SK-N-SH (cell line): ENCODE measurements at regions not wholly inside any gene's neighbourhood (a gene's known extent, or its start where the extent isn't known, plus 50 kb on each side); places are given as distances from the start of the nearest gene placed in this dataset.

Source experiments
- CTCF ChIA-PET: fragments of 300-600, 350-600 bp; formaldehyde crosslinking; extraction: SDS; loops from one replicate; lab custom pipeline; 2021; lab: Yijun Ruan, JAX
- POLR2A ChIA-PET: fragments of 350-600 bp; sonication (Branson Sonifier 250); formaldehyde crosslinking; extraction: SDS; loops from one replicate; lab custom pipeline; 2020; ENCODE audit warnings: antibody characterized with exemption, inconsistent platforms; lab: Yijun Ruan, JAX
- DNase-seq: peaks from one replicate; pipeline ENCODE4 v3.0.0; 2012
- H2AFZ ChIP-seq: fragments of 200-600 bp; sonication (generic); 2 replicates; pipeline ENCODE4 v1.8.1; 2016; ENCODE audit warnings: antibody characterized with exemption, mild to moderate bottlenecking, low read depth
- H3F3A ChIP-seq: fragments of 200-600 bp; sonication (generic); replicated peaks from 2 replicates; pipeline ENCODE3; 2016; ENCODE audit warnings: antibody characterized with exemption, mild to moderate bottlenecking; ENCODE audit not compliant: insufficient read depth
- H3K27ac ChIP-seq, 2 experiments: fragments of 200-500 bp in 1 of 2; fragments of 200-600 bp in 1 of 2; sonication (Bioruptor generic) in 1 of 2; sonication (generic), shearing (Covaris generic) in 1 of 2; 2 replicates each; pipeline versions ENCODE4 v1.5.1 to v1.6.1; 2014 to 2016; ENCODE audit warnings: low read depth in 2 of 2, inconsistent platforms in 1 of 2, low read length in 1 of 2, mild to moderate bottlenecking in 1 of 2, mixed read lengths in 1 of 2
- H3K27me3 ChIP-seq: fragments of 200-600 bp; sonication (generic), shearing (Covaris generic); 2 replicates; pipeline ENCODE4 v1.6.1; 2016; ENCODE audit warnings: mixed run types; ENCODE audit not compliant: insufficient read depth
- H3K36me3 ChIP-seq, 2 experiments: fragments of 200-500 bp in 1 of 2; fragments of 200-600 bp in 1 of 2; sonication (Bioruptor generic) in 1 of 2; sonication (generic) in 1 of 2; replicated peaks in 1 of 2; 2 replicates each; pipeline versions ENCODE3 to v1.5.1; 2014 to 2016; ENCODE audit warnings: low read length in 1 of 2, mild to moderate bottlenecking in 1 of 2; ENCODE audit not compliant: insufficient read depth in 2 of 2, control insufficient read depth in 1 of 2
- H3K4me1 ChIP-seq, 2 experiments: fragments of 200-500 bp in 1 of 2; fragments of 200-600 bp in 1 of 2; sonication (Bioruptor generic) in 1 of 2; sonication (generic), shearing (Covaris generic) in 1 of 2; 2 replicates each; pipeline versions ENCODE4 v1.5.1 to v1.6.1; 2014 to 2016; ENCODE audit warnings: low read depth in 1 of 2, low read length in 1 of 2, mixed run types in 1 of 2; ENCODE audit not compliant: insufficient read depth in 2 of 2, control insufficient read depth in 1 of 2
- H3K4me2 ChIP-seq: fragments of 200-600 bp; sonication (generic), shearing (Covaris generic); 2 replicates; pipeline ENCODE4 v1.6.1; 2017; ENCODE audit warnings: mixed run types
- H3K4me3 ChIP-seq, 2 experiments: fragments of 200-500 bp in 1 of 2; fragments of 200-600 bp in 1 of 2; sonication (Bioruptor generic) in 1 of 2; sonication (generic), shearing (Covaris generic) in 1 of 2; 2 replicates each; pipeline versions ENCODE4 v1.5.1 to v1.8.1; 2014 to 2016; ENCODE audit warnings: low read depth in 2 of 2, inconsistent platforms in 1 of 2, low read length in 1 of 2, mild to moderate bottlenecking in 1 of 2, mixed read lengths in 1 of 2, moderate library complexity in 1 of 2
- H3K79me2 ChIP-seq: fragments of 200-600 bp; sonication (generic); 2 replicates; pipeline ENCODE4 v1.8.1; 2017; ENCODE audit warnings: mild to moderate bottlenecking; ENCODE audit not compliant: insufficient read depth
- H3K9ac ChIP-seq: fragments of 200-600 bp; sonication (generic); 2 replicates; pipeline ENCODE4 v1.6.1; 2017; ENCODE audit warnings: mixed run types
- H3K9me2 ChIP-seq: fragments of 200-600 bp; sonication (generic); 2 replicates; pipeline ENCODE4 v1.6.1; 2017; ENCODE audit warnings: mixed run types
- H3K9me3 ChIP-seq: fragments of 200-600 bp; sonication (generic); 2 replicates; pipeline ENCODE4 v1.6.1; 2017; ENCODE audit warnings: mixed run types, mild to moderate bottlenecking, moderate library complexity
- H4K20me1 ChIP-seq: fragments of 200-600 bp; sonication (generic); 2 replicates; pipeline ENCODE4 v1.6.1; 2017; ENCODE audit warnings: mild to moderate bottlenecking, mixed run types; ENCODE audit not compliant: insufficient read depth
- CHD2 ChIP-seq: fragments of 150-350 bp; IDR thresholded peaks from 2 replicates; pipeline ENCODE4 v1.6.1; 2018; ENCODE audit warnings: low read length; ENCODE audit not compliant: partially characterized antibody
- EP300 ChIP-seq, 2 experiments: IDR thresholded peaks; 2 replicates each; pipeline versions ENCODE4 v1.4.0 to v1.6.1; 2012; ENCODE audit warnings: borderline replicate concordance in 1 of 2, low read depth in 1 of 2, low read length in 1 of 2
- EZH2phosphoT487 ChIP-seq: fragments of 200-600 bp; sonication (generic); IDR thresholded peaks from 2 replicates; pipeline ENCODE4 v1.6.1; 2017; ENCODE audit warnings: low read depth, mixed run types, mild to moderate bottlenecking, antibody characterized with exemption, moderate library complexity, borderline replicate concordance
- FOSL2 ChIP-seq: IDR thresholded peaks from 2 replicates; pipeline ENCODE4 v1.4.0; 2012; ENCODE audit warnings: low read depth, mild to moderate bottlenecking, moderate library complexity, borderline replicate concordance
- GATA2 ChIP-seq: sonication (generic); formaldehyde crosslinking; IDR thresholded peaks from 2 replicates; pipeline ENCODE4 v1.5.0; 2020; ENCODE audit warnings: mild to moderate bottlenecking, missing genetic modification reagents
- IRF3 ChIP-seq: fragments of 150-350 bp; IDR thresholded peaks from 2 replicates; pipeline ENCODE4 v1.6.1; 2016; ENCODE audit warnings: mild to moderate bottlenecking, low read depth, low read length
- MAX ChIP-seq: IDR thresholded peaks from 2 replicates; pipeline ENCODE4 v1.4.0; 2012; ENCODE audit warnings: low read depth
- MXI1 ChIP-seq: IDR thresholded peaks from 2 replicates; pipeline ENCODE4 v1.6.1; 2012; ENCODE audit warnings: mild to moderate bottlenecking, low read depth, low read length, improper control_type of control experiment
- NFIC ChIP-seq: IDR thresholded peaks from 2 replicates; pipeline ENCODE4 v1.4.0; 2012; ENCODE audit warnings: borderline replicate concordance
- NRF1 ChIP-seq: IDR thresholded peaks from 2 replicates; pipeline ENCODE4 v1.6.1; 2012; ENCODE audit warnings: low read depth, mild to moderate bottlenecking, low read length
- RAD21 ChIP-seq: IDR thresholded peaks from 2 replicates; pipeline ENCODE4 v1.6.1; 2012; ENCODE audit warnings: mild to moderate bottlenecking, low read length
- RCOR1 ChIP-seq: fragments of 150-350 bp; IDR thresholded peaks from 2 replicates; pipeline ENCODE4 v1.6.1; 2017; ENCODE audit warnings: antibody characterized with exemption, low read length
- SIN3A ChIP-seq: IDR thresholded peaks from 2 replicates; pipeline ENCODE4 v1.6.1; 2012; ENCODE audit warnings: low read depth, mild to moderate bottlenecking, low read length, moderate library complexity, borderline replicate concordance
- TAF1 ChIP-seq: IDR thresholded peaks from 2 replicates; pipeline ENCODE4 v1.6.1; 2012; ENCODE audit warnings: low read depth, mild to moderate bottlenecking, low read length, moderate library complexity, borderline replicate concordance
- TCF12 ChIP-seq: IDR thresholded peaks from 2 replicates; pipeline ENCODE4 v1.4.0; 2012
- TEAD4 ChIP-seq: IDR thresholded peaks from 2 replicates; pipeline ENCODE4 v1.4.0; 2012; ENCODE audit warnings: mild to moderate bottlenecking, borderline replicate concordance; ENCODE audit not compliant: insufficient read depth
- USF1 ChIP-seq: IDR thresholded peaks from 2 replicates; pipeline ENCODE4 v1.4.0; 2012; ENCODE audit warnings: low read depth, borderline replicate concordance
- YY1 ChIP-seq: IDR thresholded peaks from 2 replicates; pipeline ENCODE4 v1.4.0; 2012; ENCODE audit warnings: low read depth, mild to moderate bottlenecking
- ZBTB33 ChIP-seq: IDR thresholded peaks from 2 replicates; pipeline ENCODE4 v1.4.0; 2012; ENCODE audit warnings: low read depth, borderline replicate concordance
- WGBS: methylation state at CpG from one replicate; pipeline ENCODE4 v1.1.6; 2017; ENCODE audit warnings: low lambda C conversion rate; 5-methylcytosine and 5-hydroxymethylcytosine counted together
- TF ChIP-seq, protein P1 (sequence below): fragments of 150-350 bp; IDR thresholded peaks from 2 replicates; pipeline ENCODE4 v1.6.1; 2017; ENCODE audit warnings: antibody characterized with exemption, low read length, low read depth, borderline replicate concordance

DNA sequence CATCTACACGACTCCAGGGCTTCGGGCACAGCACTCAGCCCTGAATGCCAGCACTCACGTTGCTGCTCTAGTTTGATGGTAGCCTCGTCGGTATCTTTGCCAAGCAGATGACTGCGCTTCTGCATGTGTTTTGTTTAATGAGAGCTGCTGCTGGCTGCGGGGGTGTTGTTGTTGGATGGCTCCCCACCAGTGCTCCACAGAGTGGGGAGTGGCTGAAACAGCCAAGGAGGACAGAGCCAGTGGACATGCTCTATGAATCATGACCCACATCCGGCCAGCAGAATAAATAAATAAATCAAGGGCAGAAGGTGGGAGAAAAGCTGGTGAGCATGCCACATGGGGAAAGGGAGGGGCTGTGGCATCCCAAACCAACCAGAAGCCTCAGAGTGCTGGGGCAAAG, 131.2 kb upstream of the SOX11 start:
- peak; percentile 32 for DNase-seq
- TF ChIP-seq TEAD4: no peak
- TF ChIP-seq IRF3: no peak
- TF ChIP-seq RAD21: no peak
- TF ChIP-seq MXI1: no peak; the same call in 1 of the 2 replicates
- TF ChIP-seq NRF1: no peak
- TF ChIP-seq EP300 (IDR thresholded peaks at IDR 0.05; ENCODE audit: borderline replicate concordance in 1 of 2, low read depth in 1 of 2, low read length in 1 of 2): no peak
- TF ChIP-seq GATA2 (CRISPR knock-in tag): no peak
- TF ChIP-seq EZH2phosphoT487: no peak
- no peak for TF ChIP-seq FOSL2
- no peak for TF ChIP-seq NFIC
- TF ChIP-seq, all 33 proteins: peak for 0
- Histone ChIP-seq H3K4me2 (no peak overlapping the region), H3K36me3 (no peaks in the 10 kb centered on the region), H4K20me1 (no peaks in the 10 kb centered on the region), H2AFZ (no peak overlapping the region), H3K9ac (no peak overlapping the region), H3K79me2 (no peaks in the 10 kb centered on the region), H3K27me3 (no peaks in the 10 kb centered on the region), H3K9me3 (no peaks in the 10 kb centered on the region), H3K27ac (no peak overlapping the region), H3K4me1 (peaks cover 0 to 9% of the 10 kb centered on the region in 2 experiments; a peak in 1 of 4 replicates), H3K9me2 (no peaks in the 10 kb centered on the region), H3K4me3 (no peak overlapping the region), H3F3A (no peaks in the 10 kb centered on the region)
- 25% methylated on average over 8 of the region's 8 CpGs for WGBS
- ChIA-PET CTCF (interaction anchor here (0.7 kb wide), 1 partner anchor 22 kb away, joined by 3 read pairs; no protein-coding TSS in a partner anchor), POLR2A (no interaction called here)

GRCh38 chr2:5562426-5562825, 129.8 kb upstream of the SOX11 start:
- Histone ChIP-seq H3F3A (no peaks in the 10 kb centered on the region), H3K9ac (no peak overlapping the region), H3K27me3 (no peaks in the 10 kb centered on the region), H3K36me3 (no peaks in the 10 kb centered on the region), H3K79me2 (no peaks in the 10 kb centered on the region), H4K20me1 (no peaks in the 10 kb centered on the region), H3K9me3 (no peaks in the 10 kb centered on the region), H3K9me2 (no peaks in the 10 kb centered on the region), H3K4me3 (no peak overlapping the region), H3K4me1 (peaks cover 0 to 9% of the 10 kb centered on the region in 2 experiments; a peak in 1 of 4 replicates), H3K27ac (no peak overlapping the region), H2AFZ (no peak overlapping the region), H3K4me2 (no peak overlapping the region)
- CTCF ChIA-PET: no interaction called here
- WGBS: 72% methylated on average over 13 of the region's 13 CpGs
- no peak for DNase-seq
- POLR2A ChIA-PET: no interaction called here
- TF ChIP-seq NFIC (no peak), USF1 (no peak), ZBTB33 (no peak), TAF1 (no peak), TEAD4 (no peak), EZH2phosphoT487 (no peak), TCF12 (no peak), YY1 (no peak), MXI1 (no peak), MAX (no peak), CHD2 (no peak), RCOR1 (no peak), IRF3 (no peak), SIN3A (no peak)
- TF ChIP-seq, protein P1, sequence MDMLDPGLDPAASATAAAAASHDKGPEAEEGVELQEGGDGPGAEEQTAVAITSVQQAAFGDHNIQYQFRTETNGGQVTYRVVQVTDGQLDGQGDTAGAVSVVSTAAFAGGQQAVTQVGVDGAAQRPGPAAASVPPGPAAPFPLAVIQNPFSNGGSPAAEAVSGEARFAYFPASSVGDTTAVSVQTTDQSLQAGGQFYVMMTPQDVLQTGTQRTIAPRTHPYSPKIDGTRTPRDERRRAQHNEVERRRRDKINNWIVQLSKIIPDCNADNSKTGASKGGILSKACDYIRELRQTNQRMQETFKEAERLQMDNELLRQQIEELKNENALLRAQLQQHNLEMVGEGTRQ: no peak
